Activated CD4-positive, alpha-beta T cell treated with anti-CD3 and anti-CD28 coated beads, Interleukin-2, Interleukin-4, amounts not matched to agents 100 ng/mL and 50 ng/mL, durations not matched to agents 16 hours and 8 hours (primary cell): ENCODE measurements at regions not wholly inside any gene's neighbourhood (a gene's known extent, or its start where the extent isn't known, plus 50 kb on each side); places are given as distances from the start of the nearest gene placed in this dataset.
"Not testable (repeated sequence)": the region's sequence is repeated elsewhere in the genome, so short reads cannot be mapped to it uniquely, and the experiment has no call there.

Source experiments
- DNase-seq: peaks from one replicate; pipeline ENCODE4 v3.0.0-alpha.2; 2020; ENCODE audit warnings: low spot score

GRCh38 chr16:7278636-7279035, 54.0 kb upstream of the RBFOX1 start:
- no peak for DNase-seq

DNA sequence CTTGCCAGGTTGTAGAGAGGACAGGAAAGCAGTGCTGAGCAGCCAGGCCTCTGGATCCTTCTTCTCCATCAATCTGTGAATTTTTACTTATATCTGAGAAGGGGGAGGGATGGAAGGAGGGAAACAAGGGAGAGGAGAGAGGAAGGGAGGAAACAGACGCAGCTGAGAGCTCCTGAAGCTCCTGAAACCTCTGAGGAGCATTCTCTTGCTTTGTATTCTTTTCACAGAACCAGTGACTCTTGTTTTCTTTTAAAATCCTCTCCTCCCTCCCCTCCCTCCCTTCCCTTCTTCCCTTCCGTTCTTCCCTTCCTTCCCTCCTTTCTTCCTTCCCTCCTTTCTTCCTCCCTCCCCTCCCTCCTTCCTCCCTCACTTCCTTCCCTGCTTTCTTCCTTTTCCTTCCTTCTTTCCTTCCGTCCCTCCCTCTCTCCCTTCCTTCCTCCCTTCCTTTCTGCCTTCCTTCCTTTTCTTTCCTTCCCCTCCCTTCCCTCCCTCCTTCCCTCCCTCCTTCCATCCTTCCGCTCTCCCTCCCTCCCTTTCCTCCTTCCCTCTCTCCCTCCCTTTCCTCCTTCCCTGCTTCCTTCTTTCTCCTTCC, 60.0 kb upstream of the RBFOX1 start:
- no peak for DNase-seq

GRCh38 chr16:7271486-7271885, 61.2 kb upstream of the RBFOX1 start:
- no peak for DNase-seq

DNA sequence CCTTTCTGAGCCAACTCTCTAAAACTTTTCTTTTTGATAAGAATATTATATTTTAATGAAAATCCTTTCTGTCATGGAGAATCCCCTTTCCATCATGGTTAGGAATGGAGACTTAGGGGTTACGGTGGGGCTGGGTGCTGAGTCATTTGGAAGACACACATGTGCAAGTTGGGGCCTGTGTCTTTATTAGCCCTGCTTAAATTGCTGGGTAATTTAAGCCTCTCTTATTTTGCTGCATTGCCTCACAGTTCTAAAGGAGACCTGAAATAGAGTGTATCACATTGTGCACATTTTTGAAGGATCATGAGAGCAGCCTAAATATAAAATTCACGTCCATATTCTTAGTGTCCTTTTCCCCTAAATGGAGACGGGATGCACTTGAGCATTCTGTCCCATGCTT, 61.8 kb upstream of the RBFOX1 start:
- no peak for DNase-seq

DNA sequence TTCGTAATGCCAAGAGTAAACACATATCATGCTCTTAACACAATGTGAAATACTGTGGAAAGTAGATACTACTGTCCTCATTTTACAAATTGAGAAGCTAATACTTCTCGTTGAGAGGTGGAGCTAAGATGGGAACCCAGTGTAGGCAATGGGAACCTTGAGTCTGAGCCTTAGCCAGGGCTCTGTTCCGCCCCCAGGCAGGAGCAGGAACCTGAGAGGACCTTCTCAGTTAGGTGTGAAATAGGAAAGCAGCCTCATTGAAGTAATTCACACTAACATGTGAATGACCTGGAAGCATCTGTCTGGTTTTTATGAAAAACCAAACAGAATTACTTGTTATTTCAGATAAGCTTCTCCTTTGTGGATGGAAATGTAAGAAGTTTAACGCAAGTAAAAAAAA, 62.6 kb upstream of the RBFOX1 start:
- DNase-seq = no peak

GRCh38 chr16:7268182-7268581, 64.5 kb upstream of the RBFOX1 start:
- peak; percentile 5 for DNase-seq

GRCh38 chr16:7257016-7257415, 75.6 kb upstream of the RBFOX1 start:
- DNase-seq = no peak

- no peak for DNase-seq
These were observed 86.1 kb upstream of the RBFOX1 start for GRCh38 chr16:7246578-7246977.

- no peak for DNase-seq
These were observed 93.1 kb upstream of the RBFOX1 start for GRCh38 chr16:7239547-7239946.

DNA sequence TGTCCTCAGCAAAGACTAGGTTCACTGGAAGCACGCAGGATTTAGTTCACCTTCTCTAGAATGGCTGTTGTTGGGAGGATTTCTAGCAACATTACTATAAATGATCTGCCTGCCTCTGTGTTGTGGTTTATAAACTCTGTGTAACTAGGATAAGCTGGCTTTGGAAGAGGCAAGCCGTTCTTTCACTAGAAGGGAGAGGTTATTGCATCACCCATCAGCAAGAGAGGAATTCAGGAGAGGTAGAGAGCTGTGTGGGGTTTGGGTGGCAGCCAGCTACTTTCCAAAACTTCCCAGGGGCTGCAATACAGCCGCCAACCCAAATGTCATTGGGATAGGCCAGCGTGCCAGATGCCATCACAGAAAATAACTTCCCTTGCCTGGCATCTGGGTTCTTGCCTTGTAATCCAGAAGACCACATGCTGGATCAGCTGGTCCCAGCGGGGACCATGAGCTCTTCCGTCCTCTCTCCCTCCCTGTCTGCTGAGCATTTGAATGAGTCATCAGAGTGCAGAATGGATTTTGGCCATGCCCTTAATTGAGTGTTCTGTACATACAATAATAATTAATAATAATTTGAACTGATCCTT, 95.7 kb upstream of the RBFOX1 start:
- no peak for DNase-seq

DNA sequence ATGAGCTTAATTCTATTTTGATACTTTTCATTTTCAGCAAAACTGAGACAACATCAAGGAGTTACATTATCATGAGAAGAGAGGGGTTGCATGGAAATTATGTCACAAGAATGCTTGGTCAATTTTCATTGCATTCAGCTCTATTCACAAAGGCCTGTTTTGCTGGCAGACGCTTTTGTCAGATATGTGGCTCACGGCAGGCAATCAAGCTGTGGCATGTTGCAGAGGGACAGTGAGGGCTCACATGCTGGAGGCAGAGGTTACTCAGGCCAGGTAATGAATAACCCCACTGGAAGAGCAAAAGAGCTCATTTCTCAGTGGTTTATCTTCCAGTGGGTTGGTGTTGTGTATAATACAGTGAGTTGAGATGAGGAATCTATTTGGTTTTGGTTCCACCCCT, 98.7 kb upstream of the RBFOX1 start:
- DNase-seq = no peak

GRCh38 chr16:7231762-7232161, 100.9 kb upstream of the RBFOX1 start:
- no peak for DNase-seq

DNA sequence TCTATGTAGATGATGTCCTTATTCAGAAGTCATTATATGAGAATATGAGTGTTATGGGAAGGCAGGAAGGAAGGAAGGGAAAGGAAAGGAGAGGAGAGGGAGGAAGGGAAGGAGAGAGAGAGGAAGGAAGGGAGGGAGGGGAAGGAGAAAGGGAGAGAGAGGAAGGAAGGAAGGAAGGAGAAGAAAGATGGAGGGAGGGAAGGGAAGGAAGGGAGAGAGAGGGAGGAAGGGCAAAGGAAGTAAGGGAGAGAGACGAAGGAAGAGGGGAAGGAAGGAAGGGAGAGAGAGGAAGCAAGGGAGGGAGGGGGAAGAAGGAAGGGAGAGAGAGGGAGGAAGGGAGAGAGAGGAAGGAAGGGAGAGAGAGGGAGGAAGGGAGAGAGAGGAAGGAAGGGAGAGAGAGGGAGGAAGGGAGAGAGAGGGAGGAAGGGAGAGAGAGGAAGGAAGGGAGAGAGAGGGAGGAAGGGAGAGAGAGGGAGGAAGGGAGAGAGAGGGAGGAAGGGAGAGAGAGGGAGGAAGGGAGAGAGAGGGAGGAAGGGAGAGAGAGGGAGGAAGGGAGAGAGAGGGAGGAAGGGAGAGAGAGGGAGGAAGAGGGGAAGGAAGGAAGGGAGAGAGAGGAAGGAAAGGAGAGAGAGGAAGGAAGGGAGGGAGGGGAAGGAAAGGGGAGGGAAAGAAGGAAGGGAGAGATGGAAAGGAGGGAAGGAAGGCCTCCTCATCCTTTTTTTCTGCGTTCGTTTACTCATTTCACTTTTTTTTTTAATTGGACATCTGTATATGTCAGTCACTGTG, 103.0 kb upstream of the RBFOX1 start:
- not testable (repeated sequence) for DNase-seq

GRCh38 chr16:7227229-7227721, 105.4 kb upstream of the RBFOX1 start:
- DNase-seq = no peak

- DNase-seq = no peak
These were observed 111.5 kb upstream of the RBFOX1 start for GRCh38 chr16:7221157-7221556.

DNA sequence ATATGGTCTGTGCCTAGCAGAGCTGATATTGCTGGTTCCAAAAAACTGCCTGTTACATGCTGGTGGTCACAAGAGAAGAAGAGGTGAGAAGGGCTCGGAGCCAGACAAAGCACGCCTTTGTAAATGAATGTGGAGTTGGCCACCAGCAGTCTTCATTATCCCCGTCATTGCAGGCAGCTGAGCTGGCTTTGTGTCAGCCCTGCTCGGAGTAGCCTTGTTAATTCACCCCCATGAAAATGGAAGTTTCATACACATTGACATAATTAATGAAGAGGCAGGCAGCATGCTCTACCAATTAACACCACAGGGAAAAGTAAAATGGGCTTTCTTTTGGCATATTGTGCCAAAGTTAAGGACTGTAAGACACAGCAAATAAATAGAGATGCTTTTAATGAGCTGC, 113.7 kb upstream of the RBFOX1 start:
- no peak for DNase-seq

- no peak for DNase-seq
These were observed 114.8 kb upstream of the RBFOX1 start for GRCh38 chr16:7217797-7218196.

DNA sequence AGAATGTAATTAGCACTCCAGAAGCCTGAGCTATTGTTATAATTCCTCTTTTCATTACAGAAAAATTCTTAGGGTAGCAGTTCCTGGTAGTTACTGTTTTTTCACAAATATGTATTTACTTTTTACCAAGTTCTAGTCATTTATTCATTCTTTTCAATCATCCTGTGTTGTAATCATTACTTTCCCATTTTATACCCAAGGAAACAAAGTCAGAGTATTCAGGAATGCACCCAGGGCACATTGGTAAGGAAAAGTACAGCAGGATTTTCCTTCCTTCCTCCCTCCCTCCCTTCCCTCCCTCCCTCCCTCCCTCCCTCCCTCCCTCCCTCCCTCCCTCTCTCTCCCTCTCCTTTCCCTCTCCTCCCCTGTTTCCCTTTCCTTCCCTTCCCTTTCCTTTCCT, 115.9 kb upstream of the RBFOX1 start:
- DNase-seq = no peak

- no peak for DNase-seq
These were observed 120.9 kb upstream of the RBFOX1 start for GRCh38 chr16:7211781-7212180.

DNA sequence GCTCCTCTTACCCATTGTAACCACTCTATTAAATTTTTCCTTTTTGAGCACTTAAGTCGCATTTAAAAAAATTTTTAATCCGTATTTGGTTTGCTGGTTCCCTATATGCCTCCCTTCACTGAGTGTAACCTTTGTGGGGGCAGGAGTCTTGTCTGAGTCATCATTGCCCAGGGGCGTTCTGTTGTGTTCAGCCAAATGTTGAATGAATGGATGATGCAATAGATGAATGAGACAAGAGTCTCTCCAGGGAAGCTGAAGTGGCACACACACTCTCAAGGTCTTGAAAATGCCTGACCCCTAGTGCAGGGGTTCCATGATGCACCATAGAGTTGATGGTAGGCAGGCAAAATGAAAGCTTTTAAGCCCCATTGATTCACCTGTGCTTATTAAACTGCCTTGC, 123.0 kb upstream of the RBFOX1 start:
- DNase-seq = no peak

DNA sequence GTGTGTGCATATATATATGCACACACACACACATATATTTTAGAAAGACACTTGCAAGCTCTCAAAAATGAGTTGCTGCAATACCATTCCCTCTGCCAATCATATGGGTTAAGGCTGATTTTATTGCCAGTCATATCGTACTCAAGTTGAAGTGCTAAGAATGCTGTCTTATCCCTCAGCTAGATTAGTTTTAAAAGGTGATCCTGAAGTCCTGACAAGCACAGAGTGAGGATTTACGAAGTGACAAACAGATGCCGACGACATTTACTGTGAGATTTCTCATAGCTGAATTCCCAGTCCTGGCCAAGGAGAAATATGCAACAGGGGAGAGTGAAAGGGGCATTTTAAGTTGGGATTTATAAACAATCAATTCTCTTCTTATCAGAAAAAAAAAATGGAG, 126.2 kb upstream of the RBFOX1 start:
- no peak for DNase-seq

DNA sequence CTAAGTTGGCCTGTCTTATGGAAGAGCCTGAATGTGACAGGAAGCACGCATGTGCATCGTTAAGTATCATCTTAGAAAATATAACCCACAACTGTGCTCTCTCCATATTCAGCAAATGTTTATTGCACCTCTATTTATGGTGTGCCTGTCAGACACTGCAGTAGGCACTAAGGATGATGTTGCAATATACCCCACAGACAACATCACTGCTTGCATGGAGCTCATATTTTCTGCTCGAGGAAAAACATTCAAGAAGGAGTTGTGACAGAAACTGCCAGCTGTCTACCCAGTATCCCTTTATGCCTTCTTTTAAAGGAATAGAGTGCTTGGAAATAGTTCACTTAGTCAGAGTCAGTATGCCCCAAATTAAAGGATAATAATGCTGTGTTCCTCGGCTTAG, 132.3 kb upstream of the RBFOX1 start:
- DNase-seq = no peak

GRCh38 chr16:7185689-7186088, 147.0 kb upstream of the RBFOX1 start:
- DNase-seq = no peak

DNA sequence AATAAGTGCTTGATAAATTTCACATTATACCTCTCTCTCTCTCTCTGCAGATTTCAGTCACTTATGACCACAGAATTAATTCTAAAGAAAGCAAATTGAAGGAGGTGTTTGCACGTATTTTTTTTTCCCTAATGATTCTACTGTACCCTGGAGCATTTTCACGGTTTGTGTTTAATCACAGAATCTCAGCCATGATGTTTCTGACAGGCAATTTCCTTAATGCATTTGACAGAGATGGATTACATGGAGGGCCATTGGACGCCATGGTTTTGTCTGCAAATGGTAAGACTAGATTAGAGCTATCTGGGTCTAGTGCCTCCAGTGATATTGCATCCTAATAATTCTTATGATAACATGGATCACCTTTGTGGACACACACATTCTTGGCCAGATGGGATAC, 147.5 kb upstream of the RBFOX1 start:
- DNase-seq = no peak
